ENCODE measurements at regions not wholly inside any gene's neighbourhood (a gene's known extent, or its start where the extent isn't known, plus 50 kb on each side); places are given as distances from the start of the nearest gene placed in this dataset.

- Histone ChIP-seq H3K27me3 (ENCODE audit: insufficient read depth, low read length) (no peaks in the 10 kb centered on the region), H3K4me2 (ENCODE audit: low read length) (no peak overlapping the region), H3K4me1 (ENCODE audit: control insufficient read depth in 1 of 2, insufficient read depth in 2 of 2, low read length in 2 of 2) (no peaks in the 10 kb centered on the region), H3K9ac (ENCODE audit: low read length) (no peak overlapping the region), H2AFZ (ENCODE audit: low read depth, low read length, poor library complexity, severe bottlenecking) (no peak overlapping the region), H3K4me3 (replicated peaks in 1 of 2; ENCODE audit: low read depth in 1 of 2, low read length in 2 of 2) (no peak overlapping the region), H3K36me3 (ENCODE audit: control insufficient read depth in 1 of 2, insufficient read depth in 2 of 2, low read length in 2 of 2) (no peaks in the 10 kb centered on the region), H4K20me1 (ENCODE audit: insufficient read depth) (no peaks in the 10 kb centered on the region), H3K9me2 (ENCODE audit: insufficient read depth) (no peaks in the 10 kb centered on the region), H3K9me3 (ENCODE audit: control insufficient read depth in 1 of 2, insufficient read depth in 1 of 2, low read depth in 1 of 2, low read length in 2 of 2) (peaks cover 0 to 3% of the 10 kb centered on the region in 2 experiments; a peak in 1 of 4 replicates), H3K79me2 (ENCODE audit: insufficient read depth, low read length) (no peaks in the 10 kb centered on the region), H3K27ac (ENCODE audit: low read depth, low read length) (no peak overlapping the region)
- CTCF ChIA-PET, result no interaction called here
- POLR2A ChIA-PET, result interaction anchor here (0.7 kb wide), 1 partner anchor 32 kb away, joined by 4 read pairs; no protein-coding TSS in a partner anchor
- no peak for ATAC-seq
- intact Hi-C loops (cut with micrococcal nuclease), result no loop called here
- RAD21 ChIA-PET (ENCODE audit: low non-redundant PET in 1 of 2, low total read pairs in 2 of 2, uncharacterized antibody in 2 of 2, unreplicated experiment in 2 of 2), result no interaction called here
- no peak for DNase-seq (ENCODE audit: low read depth, low spot score)
- TF ChIP-seq TCF7L2 (IDR thresholded peaks at IDR 0.05; ENCODE audit: borderline replicate concordance, extremely low read depth, insufficient read depth, insufficient read length), result no peak
- no peak for TF ChIP-seq SRF (IDR thresholded peaks at IDR 0.05; ENCODE audit: low read depth)
- TF ChIP-seq POLR2AphosphoS5 (IDR thresholded peaks at IDR 0.05; ENCODE audit: low read depth, low read length), result no peak
- no peak for TF ChIP-seq ATF3 (IDR thresholded peaks at IDR 0.05)
- no peak for TF ChIP-seq ZNF274 (IDR thresholded peaks at IDR 0.05; ENCODE audit: low read depth, low read length)
- TF ChIP-seq FOSL1 (IDR thresholded peaks at IDR 0.05; ENCODE audit: low read depth), result no peak
- no peak for TF ChIP-seq POLR2A (IDR thresholded peaks at IDR 0.05; ENCODE audit: borderline replicate concordance, extremely low read depth, insufficient read depth, insufficient read length)
- no peak for TF ChIP-seq SP1 (IDR thresholded peaks at IDR 0.05; ENCODE audit: low read depth)
- TF ChIP-seq EGR1 (IDR thresholded peaks at IDR 0.05; ENCODE audit: low read depth), result no peak
- TF ChIP-seq SIN3A (IDR thresholded peaks at IDR 0.05; ENCODE audit: low read depth), result no peak
- no peak for TF ChIP-seq ZFX (IDR thresholded peaks at IDR 0.05)
- no peak for TF ChIP-seq ZBTB33 (IDR thresholded peaks at IDR 0.05; ENCODE audit: extremely low read depth, insufficient replicate concordance, low read length)
- TF ChIP-seq MAX (IDR thresholded peaks at IDR 0.05), result no peak
- TF ChIP-seq EZH2phosphoT487 (IDR thresholded peaks at IDR 0.05; ENCODE audit: borderline replicate concordance), result no peak
- no peak for TF ChIP-seq RAD21 (IDR thresholded peaks at IDR 0.05; ENCODE audit: low read depth)
- TF ChIP-seq CBX3 (IDR thresholded peaks at IDR 0.05; ENCODE audit: low read depth), result no peak
- TF ChIP-seq JUND (IDR thresholded peaks at IDR 0.05), result no peak
- TF ChIP-seq REST (IDR thresholded peaks at IDR 0.05; ENCODE audit: low read depth), result no peak
- no peak for TF ChIP-seq CEBPB (IDR thresholded peaks at IDR 0.05; ENCODE audit: low read depth)
- TF ChIP-seq EZH2 (IDR thresholded peaks at IDR 0.05), result no peak
- BruUV-seq (replicated peaks), result no TSS peak
Measured at GRCh38 chr22:47914481-47915097, 1152.1 kb downstream of the TBC1D22A start.
